SK-N-SH treated with all-trans-retinoic acid at 6 μM for 48 hours (cell line): ENCODE measurements at regions not wholly inside any gene's neighbourhood (a gene's known extent, or its start where the extent isn't known, plus 50 kb on each side); places are given as distances from the start of the nearest gene placed in this dataset.

ENCODE experiments used
- ATAC-seq: fragments of 200-7000 bp; cut with Tn5 transposase; 3 replicates; pipeline ENCODE4 v1.9.1; 2020; ENCODE audit warnings: mild to moderate bottlenecking, moderate library complexity
- ARNTL ChIP-seq: fragments of 450-650 bp; formaldehyde crosslinking; IDR thresholded peaks from 2 replicates; pipeline ENCODE4 v1.5.0; 2020; ENCODE audit warnings: low read depth, mild to moderate bottlenecking, moderate library complexity, borderline replicate concordance
- BACH2 ChIP-seq: fragments of 250-450 bp; sonication (Bioruptor Pico); IDR thresholded peaks from 2 replicates; pipeline ENCODE4 v1.9.0; 2021; ENCODE audit warnings: mild to moderate bottlenecking, borderline replicate concordance
- CREB5 ChIP-seq: fragments of 250-450 bp; sonication (Bioruptor Pico); IDR thresholded peaks from 2 replicates; pipeline ENCODE4 v1.5.1; 2020; ENCODE audit warnings: low read depth, mild to moderate bottlenecking, moderate library complexity
- CSDC2 ChIP-seq: fragments of 250-450 bp; sonication (Bioruptor Pico); IDR thresholded peaks from 2 replicates; pipeline ENCODE4 v1.5.0; 2020; ENCODE audit warnings: mild to moderate bottlenecking, moderate library complexity
- CSRNP3 ChIP-seq: fragments of 250-450 bp; sonication (Bioruptor Pico); IDR thresholded peaks from 2 replicates; pipeline ENCODE4 v1.5.1; 2021; ENCODE audit warnings: mild to moderate bottlenecking, moderate library complexity
- GLIS3 ChIP-seq: fragments of 250-450 bp; sonication (Bioruptor Pico); IDR thresholded peaks from 2 replicates; pipeline ENCODE4 v1.5.0; 2020; ENCODE audit warnings: mild to moderate bottlenecking, moderate library complexity
- ISL1 ChIP-seq: fragments of 250-450 bp; sonication (Bioruptor Pico); IDR thresholded peaks from 2 replicates; pipeline ENCODE4 v2.1.2; 2022; ENCODE audit warnings: mild to moderate bottlenecking, moderate library complexity
- OSR1 ChIP-seq: fragments of 250-450 bp; sonication (Bioruptor Pico); IDR thresholded peaks from 2 replicates; pipeline ENCODE4 v1.8.0; 2022; ENCODE audit warnings: moderate library complexity, mild to moderate bottlenecking, inconsistent platforms
- PATZ1 ChIP-seq: fragments of 250-450 bp; sonication (Bioruptor Pico); IDR thresholded peaks from 2 replicates; pipeline ENCODE4 v1.8.0; 2020; ENCODE audit warnings: mild to moderate bottlenecking, moderate library complexity, borderline replicate concordance
- POU6F1 ChIP-seq: fragments of 250-450 bp; sonication (Bioruptor Pico); IDR thresholded peaks from 2 replicates; pipeline ENCODE4 v1.8.0; 2021; ENCODE audit warnings: low read depth, mild to moderate bottlenecking, moderate library complexity, borderline replicate concordance
- PPARA ChIP-seq: fragments of 250-450 bp; sonication (Bioruptor Pico); IDR thresholded peaks from 2 replicates; pipeline ENCODE4 v1.5.0; 2020; ENCODE audit warnings: mild to moderate bottlenecking, borderline replicate concordance
- RARB ChIP-seq: fragments of 250-450 bp; sonication (Bioruptor Pico); IDR thresholded peaks from 2 replicates; pipeline ENCODE4 v1.8.0; 2021; ENCODE audit warnings: mild to moderate bottlenecking, moderate library complexity
- SNAI2 ChIP-seq: fragments of 250-450 bp; sonication (Bioruptor Pico); IDR thresholded peaks from 2 replicates; pipeline ENCODE4 v1.5.0; 2020; ENCODE audit warnings: mild to moderate bottlenecking, moderate library complexity
- TOX ChIP-seq: fragments of 250-450 bp; sonication (Bioruptor Pico); IDR thresholded peaks from 2 replicates; pipeline ENCODE4 v1.8.0; 2021; ENCODE audit warnings: mild to moderate bottlenecking, moderate library complexity, borderline replicate concordance
- TSHZ2 ChIP-seq: fragments of 250-450 bp; sonication (Bioruptor Pico); IDR thresholded peaks from 2 replicates; pipeline ENCODE4 v1.5.0; 2020; ENCODE audit warnings: mild to moderate bottlenecking, moderate library complexity
- ZFP3 ChIP-seq: fragments of 250-450 bp; sonication (Bioruptor Pico); IDR thresholded peaks from 2 replicates; pipeline ENCODE4 v1.5.0; 2020; ENCODE audit warnings: mild to moderate bottlenecking, moderate library complexity
- ZFP30 ChIP-seq: fragments of 450-650 bp; formaldehyde crosslinking; IDR thresholded peaks from 2 replicates; pipeline ENCODE4 v1.5.0; 2022; ENCODE audit warnings: mild to moderate bottlenecking, moderate library complexity
- ZNF70 ChIP-seq: fragments of 450-650 bp; formaldehyde crosslinking; IDR thresholded peaks from 2 replicates; pipeline ENCODE4 v1.5.0; 2020; ENCODE audit warnings: mild to moderate bottlenecking, moderate library complexity

GRCh38 chr12:59345406-59345805 is 250.4 kb upstream of the SLC16A7 start:
- ATAC-seq: no peak
- TF ChIP-seq OSR1 (CRISPR knock-in tag) (no peak), ARNTL (no peak), CREB5 (CRISPR knock-in tag) (no peak), TSHZ2 (no peak), POU6F1 (CRISPR knock-in tag) (no peak)

GRCh38 chr12:59344224-59344623 is 251.6 kb upstream of the SLC16A7 start:
- ATAC-seq: no peak
- TF ChIP-seq GLIS3 (no peak), TSHZ2 (no peak), CREB5 (CRISPR knock-in tag) (no peak), CSDC2 (CRISPR knock-in tag) (no peak), ZNF70 (CRISPR knock-in tag) (no peak), TOX (CRISPR knock-in tag) (no peak), POU6F1 (CRISPR knock-in tag) (no peak), RARB (CRISPR knock-in tag) (no peak), ISL1 (CRISPR knock-in tag) (no peak), ZFP3 (CRISPR knock-in tag) (no peak), PATZ1 (CRISPR knock-in tag) (no peak), SNAI2 (CRISPR knock-in tag) (no peak), ARNTL (no peak), ZFP30 (CRISPR knock-in tag) (no peak), BACH2 (no peak), CSRNP3 (CRISPR knock-in tag) (no peak), PPARA (no peak)
